Testis (tissue), 2 donors: ENCODE measurements at regions not wholly inside any gene's neighbourhood (a gene's known extent, or its start where the extent isn't known, plus 50 kb on each side); places are given as distances from the start of the nearest gene placed in this dataset.

Experiments
- CTCF ChIP-seq, 3 experiments: fragments of 450-650 bp in 2 of 3; fragments of 200-600 bp in 1 of 3; sonication (generic) in 1 of 3; IDR thresholded peaks; one replicate each; pipeline ENCODE4 v1.5.1; 2016 to 2019; ENCODE audit warnings: antibody characterized with exemption in 3 of 3, mild to moderate bottlenecking in 2 of 3, moderate library complexity in 1 of 3
- POLR2A ChIP-seq: fragments of 450-650 bp; IDR thresholded peaks from one replicate; pipeline ENCODE4 v1.6.1; 2017; ENCODE audit warnings: antibody characterized with exemption, mild to moderate bottlenecking, moderate library complexity

- TF ChIP-seq CTCF (IDR thresholded peaks at IDR 0.05) (no peak), POLR2A (no peak)
Observed at GRCh38 chr16:52149003-52149402, 397.9 kb downstream of the TOX3 start.
